Right lobe of liver (tissue), 4 donors: ENCODE measurements at regions not wholly inside any gene's neighbourhood (a gene's known extent, or its start where the extent isn't known, plus 50 kb on each side); places are given as distances from the start of the nearest gene placed in this dataset.

ENCODE experiments used
- POLR2A ChIP-seq: fragments of 450-650 bp; IDR thresholded peaks from one replicate; pipeline ENCODE4 v1.6.1; 2017; ENCODE audit warnings: antibody characterized with exemption, mild to moderate bottlenecking
- TF ChIP-seq, protein P1 (sequence below), 4 donors: fragments of 200-600 bp in 3 of 4; fragments of 450-650 bp in 1 of 4; IDR thresholded peaks; one replicate each; pipeline versions ENCODE4 v1.5.1 to v1.8.0; 2016 to 2022; ENCODE audit warnings: antibody characterized with exemption in 4 of 4, mild to moderate bottlenecking in 2 of 4
- donor health status: DM: no; HTN: no; CAD: no.
- donor health status: DM: no; HTN: no; CAD: no.
- donor health status: DM: no; HTN: yes; CAD: no.

DNA sequence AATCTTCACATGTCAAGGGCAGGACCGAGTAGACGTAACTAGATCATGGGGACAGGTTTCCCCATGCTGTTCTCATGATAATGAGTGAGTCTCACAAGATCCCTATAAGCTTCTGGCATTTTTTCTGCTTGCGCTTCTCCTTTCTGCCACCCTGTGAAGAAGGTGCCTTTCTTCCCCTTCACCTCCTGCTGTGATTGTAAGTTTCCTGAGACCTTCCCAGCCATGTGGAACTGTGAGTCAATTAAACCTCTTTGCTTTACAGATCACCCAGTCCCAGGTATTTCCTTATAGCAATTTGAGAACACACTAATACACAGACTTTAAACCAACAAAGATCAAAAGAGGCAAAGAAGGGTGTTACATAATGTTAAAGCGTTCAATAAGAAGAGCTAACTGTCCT, 156.6 kb upstream of the UBE2E2 start:
- TF ChIP-seq, protein P1, sequence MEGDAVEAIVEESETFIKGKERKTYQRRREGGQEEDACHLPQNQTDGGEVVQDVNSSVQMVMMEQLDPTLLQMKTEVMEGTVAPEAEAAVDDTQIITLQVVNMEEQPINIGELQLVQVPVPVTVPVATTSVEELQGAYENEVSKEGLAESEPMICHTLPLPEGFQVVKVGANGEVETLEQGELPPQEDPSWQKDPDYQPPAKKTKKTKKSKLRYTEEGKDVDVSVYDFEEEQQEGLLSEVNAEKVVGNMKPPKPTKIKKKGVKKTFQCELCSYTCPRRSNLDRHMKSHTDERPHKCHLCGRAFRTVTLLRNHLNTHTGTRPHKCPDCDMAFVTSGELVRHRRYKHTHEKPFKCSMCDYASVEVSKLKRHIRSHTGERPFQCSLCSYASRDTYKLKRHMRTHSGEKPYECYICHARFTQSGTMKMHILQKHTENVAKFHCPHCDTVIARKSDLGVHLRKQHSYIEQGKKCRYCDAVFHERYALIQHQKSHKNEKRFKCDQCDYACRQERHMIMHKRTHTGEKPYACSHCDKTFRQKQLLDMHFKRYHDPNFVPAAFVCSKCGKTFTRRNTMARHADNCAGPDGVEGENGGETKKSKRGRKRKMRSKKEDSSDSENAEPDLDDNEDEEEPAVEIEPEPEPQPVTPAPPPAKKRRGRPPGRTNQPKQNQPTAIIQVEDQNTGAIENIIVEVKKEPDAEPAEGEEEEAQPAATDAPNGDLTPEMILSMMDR (IDR thresholded peaks at IDR 0.05), result no peak
- no peak for TF ChIP-seq POLR2A
